Globus pallidus (tissue), 1 donor: ENCODE measurements at regions not wholly inside any gene's neighbourhood (a gene's known extent, or its start where the extent isn't known, plus 50 kb on each side); places are given as distances from the start of the nearest gene placed in this dataset.

ENCODE experiments used
- DNase-seq: peaks from one replicate; pipeline ENCODE4 v3.0.0-alpha.2; 2015; ENCODE audit warnings: low spot score

DNA sequence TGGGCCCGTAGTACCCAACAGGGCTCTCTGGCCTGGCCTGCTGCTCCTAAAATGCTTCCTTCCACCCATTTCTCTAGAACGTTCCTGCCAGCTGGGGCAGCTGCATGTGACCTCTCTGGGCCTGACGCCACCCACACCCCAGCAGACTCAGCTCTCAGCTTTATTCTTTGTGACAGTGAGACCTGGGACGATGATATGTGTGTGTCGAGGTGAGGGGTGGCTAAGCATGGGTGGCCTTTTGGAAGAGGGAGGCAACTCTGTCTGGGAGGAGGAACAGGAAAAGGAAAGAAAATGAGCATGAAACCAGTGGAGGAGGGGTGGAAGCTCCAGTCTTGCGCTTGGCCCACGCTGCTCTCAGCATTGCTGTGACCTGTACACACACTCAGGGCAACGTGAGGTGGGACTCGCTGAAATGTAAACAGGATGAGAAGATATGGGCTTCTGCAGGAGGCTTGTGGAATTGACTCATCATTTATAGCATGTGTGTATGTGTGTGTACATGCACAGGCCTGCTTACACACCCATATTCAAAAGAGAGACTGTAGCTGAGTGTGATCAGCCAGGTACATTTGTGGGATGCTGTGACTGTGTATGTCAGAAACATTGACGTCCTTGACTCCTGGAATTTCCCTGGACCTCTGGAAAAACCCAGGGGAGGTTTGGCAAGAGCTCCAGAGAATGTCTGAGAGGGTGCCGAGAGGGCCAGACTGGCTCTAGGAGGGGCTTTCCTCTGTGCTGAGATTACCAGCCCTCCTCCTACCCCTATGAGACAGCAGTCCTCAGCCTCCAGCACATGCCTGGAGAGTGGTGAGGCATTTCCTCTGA, 137.9 kb downstream of the PJA1 start:
- no peak for DNase-seq

DNA sequence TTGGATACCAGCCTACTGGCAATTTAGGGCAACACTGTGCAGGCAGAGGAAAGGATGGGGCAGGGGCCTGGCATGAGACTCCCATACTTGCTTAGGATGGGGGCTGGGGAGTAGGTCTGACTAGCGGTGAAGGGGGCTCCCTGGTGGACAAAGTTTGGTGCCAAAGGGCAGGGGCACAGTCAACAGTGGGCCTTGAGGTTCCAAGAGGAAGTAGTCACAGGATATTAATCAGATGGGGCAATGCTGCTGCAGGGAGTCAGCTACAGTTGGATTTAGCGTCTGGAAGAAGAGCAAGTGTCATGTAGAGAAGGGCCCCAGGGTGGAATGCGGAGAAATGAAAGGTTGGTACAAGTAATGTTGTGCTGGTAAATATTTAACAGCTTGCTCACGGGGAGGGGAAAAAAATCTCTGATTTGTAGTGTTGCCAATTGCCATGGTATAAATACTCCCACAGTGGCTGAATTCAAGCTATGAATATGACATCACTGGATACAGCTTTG, 139.4 kb downstream of the PJA1 start:
- DNase-seq: no peak

DNA sequence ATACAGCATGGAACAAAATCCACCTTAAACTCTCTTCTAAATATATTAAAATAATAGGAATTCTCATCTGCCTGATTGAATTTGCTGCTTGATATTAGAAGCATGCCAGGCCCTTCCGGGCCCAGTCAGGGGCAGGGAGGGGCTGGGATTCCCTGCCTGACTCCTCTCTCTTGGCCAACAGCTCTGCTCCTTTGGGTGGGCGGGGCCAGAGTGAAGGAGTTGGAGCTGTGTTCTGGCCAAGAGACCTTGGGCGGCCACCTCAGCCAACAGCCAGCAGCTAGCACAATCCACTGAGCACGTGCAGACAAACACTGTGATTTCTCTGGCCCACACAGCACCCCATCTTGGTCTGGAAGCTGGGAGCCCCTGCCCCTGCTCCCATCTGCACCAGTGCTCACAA, 140.3 kb downstream of the PJA1 start:
- DNase-seq: no peak

DNA sequence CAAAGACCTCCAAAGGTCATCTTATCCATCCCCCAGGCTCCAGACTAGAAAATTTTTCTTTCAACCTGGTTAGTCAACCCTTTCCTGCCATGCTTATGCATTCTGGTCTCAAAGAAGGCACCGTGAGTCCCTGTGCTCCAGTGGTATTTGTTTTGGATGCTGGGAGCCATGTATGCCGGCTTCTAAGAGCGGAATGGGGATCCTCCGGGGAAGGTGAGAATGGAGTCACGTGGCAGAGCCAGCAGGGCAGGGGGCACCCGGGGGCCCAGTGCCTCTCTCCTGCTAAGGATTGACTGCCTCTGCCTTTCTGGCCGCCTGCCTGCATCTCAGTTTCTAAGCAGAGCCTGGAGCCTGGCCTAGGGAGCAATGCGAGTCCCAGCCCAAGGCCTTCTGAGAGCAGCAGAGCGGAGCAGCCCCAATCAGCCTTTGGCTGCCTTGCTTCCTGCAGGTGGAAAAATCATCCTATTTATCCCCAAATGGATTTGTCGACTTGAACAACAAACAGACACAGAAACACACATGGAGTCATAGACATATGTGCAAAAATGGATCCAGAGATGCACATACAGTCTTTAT, 141.0 kb downstream of the PJA1 start:
- DNase-seq: no peak

DNA sequence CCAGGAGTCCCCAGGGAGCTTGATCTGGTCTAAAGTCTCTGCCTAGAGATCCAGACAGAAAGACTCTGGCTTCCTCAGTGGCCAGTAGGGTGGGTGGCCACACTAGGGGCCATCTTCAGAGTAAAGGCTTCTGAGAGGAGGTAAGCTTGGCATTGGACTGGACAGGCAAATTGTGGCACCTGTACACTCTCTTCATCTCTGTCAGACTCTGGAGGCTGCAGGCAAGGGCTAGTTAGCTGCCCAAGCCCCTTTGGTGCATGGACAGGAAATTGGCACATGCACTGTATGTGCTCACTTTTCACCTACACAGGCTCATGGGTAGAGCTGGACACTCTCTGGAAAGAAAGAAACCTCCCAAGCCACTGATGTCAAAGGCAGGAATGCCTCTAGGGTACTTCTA, 142.8 kb downstream of the PJA1 start:
- DNase-seq: no peak

DNA sequence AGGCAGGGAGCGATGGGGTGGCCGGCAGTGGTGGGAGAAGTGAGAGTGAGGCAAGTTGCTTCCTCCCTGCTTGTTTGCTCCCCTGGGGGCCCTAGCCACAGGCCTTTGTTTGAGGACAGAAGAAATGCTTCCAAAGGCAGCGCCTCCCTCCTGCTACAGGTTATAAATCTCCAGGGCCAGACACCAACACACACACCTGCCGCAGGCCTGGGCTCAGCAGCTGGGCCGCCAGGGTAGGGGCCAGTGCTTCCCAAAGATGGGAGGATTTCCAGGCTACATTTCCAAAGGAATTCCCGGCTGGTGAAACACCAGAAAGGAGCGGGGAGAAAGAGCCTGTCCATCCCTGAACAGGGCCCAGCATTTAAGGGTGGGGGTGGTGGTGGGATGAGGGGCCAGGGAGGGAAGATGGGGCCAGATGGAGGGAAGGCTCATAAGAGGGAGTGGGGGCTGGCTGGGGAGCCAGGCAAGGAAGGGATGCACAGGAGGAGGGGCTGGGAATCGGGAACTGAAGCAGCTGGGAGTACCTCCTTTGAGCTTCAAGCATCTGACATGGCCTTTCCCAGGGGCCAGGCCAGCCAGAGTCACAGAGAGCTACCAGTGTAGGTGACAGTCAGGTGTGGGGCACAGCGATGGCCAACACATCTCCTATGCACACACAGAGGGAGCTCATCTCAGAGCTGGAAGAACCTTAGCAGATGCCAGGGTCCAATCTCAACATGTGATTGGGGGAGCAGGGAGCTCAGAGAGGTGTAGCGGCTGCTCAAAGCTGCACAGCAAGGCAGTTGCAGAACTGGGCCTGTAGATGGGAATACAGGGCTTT, 143.9 kb downstream of the PJA1 start:
- no peak for DNase-seq

DNA sequence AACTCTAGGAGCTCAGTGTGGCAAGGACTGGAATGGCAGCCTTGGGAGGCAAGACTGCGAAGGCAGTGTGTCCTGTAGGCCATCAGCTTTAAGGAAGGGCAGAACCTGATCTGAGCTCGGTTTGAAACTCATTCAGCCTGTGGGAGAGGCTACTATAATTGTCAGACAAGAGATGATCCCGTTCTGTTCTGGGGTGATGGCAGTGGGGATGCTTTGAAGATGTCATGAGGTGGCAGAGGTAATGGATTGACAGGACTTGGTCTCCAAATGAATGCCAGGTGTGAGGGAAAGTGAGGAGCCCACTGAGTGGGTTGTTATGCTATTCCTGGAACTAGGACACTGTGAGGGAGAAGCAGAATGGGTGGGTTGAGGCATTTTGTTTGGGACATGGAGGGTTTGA, 144.9 kb downstream of the PJA1 start:
- DNase-seq: no peak

DNA sequence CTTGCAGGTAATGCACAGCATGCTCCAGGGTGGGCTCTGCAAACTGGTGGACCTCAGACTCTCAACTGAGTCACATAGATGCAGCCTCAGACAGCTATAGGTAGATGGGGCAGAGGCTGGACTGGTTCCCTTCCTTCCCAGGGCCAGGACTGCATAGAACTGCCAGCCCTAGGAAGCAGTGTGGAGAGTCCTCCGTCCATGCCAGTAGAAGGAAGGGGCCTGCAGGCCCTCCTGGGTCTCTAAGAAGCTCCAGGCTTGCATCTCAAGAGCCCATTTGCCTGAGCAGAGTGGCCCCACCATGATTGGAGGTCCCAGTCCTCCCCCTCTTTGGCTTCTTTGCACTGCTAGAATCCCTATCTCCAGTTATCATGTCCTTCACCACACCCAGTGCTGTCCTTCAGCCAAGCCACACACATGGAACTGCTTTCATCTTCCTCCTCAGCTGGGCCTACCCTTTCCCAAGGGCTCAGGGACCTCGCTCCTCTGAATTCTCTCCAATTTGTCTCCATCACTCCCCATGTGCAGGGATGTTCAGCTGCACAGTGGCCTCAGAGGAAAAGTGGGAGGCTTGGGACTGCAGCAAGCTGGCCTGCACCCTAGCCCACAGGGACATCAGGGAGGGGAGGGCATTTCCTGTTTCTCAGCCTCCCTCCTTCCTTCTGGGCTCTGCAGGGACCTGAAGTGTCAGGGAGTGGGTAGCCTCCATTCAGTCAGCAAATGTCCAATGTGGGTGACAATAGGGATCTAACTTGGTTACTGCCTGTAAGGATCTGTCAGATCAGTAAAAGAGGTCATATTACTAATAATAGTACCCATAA, 146.0 kb downstream of the PJA1 start:
- DNase-seq: no peak

DNA sequence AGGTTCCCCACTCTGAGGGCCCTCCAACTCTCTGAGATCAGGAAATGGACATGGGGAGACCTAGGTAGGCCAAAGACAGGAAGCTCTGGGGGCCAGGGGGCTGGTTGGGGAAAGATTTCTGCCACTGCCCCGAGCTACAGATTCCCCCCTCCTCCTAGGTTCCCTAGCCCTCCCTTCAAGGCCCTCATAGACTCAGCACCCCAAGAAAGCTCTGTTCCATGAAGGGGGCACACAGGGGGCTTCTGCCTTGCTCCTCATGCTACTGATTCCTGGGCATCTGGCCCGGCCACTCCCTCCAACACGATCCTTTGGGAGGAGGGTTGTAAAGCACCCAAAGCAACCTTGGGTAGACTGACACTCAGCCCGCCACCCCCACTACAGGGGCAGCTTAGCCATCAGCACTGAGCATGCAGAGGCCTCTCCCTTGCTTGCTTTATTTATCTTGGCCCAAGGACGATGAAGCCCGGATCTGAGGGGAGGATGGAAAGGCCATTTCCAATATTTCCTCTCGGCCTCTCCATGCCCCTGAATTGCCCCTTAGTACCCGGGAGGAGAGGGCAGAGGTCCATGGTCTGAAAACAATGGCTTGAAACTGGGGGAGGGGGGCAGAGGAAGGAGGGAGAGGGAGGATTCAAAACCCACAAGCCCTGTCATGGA, 146.7 kb downstream of the PJA1 start:
- DNase-seq: no peak

DNA sequence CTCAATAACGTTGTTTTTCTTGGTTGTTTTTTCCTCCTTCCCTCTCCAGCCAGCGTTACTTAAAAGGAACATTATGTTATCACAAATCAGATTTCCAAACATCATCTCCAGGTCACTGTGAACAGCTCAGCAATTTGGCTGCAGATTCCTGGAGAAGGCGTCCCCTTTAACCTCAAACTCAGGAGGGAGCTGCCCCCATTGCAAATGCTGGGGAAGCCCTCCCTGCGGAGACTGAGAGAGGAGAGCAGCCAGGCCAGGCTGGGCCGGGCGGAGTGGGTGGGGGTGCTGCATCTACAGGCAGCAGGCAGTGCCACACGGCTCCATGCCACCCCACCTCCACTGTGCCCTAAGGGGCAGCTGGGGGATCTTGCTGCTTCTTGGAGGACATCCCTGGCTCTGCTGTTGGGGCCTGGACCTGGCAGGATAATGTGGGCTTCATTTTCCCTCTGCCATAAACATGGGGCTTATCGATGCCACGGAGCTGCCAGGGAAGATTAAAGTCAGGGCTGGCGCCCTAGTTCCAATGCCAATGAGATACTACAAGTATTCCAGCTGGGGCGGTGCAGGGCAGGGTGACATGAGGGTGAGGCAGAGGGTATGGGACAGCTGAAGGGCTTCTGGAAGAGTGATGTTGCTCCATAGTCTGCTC, 148.8 kb downstream of the PJA1 start:
- DNase-seq: no peak

DNA sequence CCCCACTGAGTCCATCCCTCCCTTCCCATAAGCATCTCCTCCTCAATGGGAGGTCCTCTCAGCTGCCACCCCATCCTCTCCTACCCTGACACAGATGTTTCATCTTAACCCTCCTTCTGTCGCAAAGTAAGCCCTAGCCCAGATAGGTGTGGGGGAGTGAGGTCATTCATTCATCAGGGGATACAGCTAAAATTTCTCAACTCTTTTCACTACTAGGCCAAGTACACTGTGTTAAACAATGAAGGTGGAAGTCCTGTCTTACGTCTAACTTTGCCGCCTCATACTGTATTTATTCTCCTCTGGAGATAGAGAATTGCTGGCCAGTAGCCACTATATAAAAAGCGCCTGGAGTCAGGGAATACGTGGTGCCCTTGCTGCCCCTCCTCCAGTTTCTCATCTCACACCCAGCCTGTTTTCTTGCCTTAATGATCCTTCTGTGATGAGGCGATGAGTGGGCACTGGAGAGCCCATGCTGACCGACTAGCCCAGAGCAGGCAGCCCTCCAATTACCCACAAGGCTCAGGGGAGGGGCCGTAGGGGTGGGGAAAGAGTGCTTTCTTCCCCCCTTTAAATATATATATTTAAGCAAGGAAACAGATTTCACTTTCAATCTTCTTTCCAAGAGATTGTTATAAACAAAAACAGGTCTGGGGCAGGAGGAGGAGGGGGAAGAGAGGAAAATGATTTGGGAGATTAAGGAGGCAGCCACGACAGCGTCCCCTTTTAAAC, 149.5 kb downstream of the PJA1 start:
- no peak for DNase-seq

DNA sequence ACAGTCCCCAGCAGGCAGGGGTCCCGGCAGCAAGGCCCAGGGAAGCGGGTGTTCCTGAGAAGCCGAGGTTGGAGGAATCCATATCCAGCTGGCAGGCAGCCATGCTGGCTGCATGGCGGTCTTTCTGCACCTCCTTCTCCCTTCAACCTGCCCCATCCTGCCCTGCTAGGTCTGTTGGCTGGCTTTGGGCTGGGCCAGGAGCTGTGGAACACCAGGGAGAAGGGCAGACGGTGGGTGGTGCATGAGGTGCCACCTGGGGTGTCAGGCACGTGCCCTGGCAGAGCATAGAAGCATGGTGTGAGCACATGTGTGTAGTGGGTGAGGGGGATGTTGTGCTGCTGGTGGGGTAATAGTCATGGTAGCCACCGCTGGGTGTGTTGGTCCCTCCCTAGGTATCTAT, 150.1 kb downstream of the PJA1 start:
- DNase-seq: no peak

DNA sequence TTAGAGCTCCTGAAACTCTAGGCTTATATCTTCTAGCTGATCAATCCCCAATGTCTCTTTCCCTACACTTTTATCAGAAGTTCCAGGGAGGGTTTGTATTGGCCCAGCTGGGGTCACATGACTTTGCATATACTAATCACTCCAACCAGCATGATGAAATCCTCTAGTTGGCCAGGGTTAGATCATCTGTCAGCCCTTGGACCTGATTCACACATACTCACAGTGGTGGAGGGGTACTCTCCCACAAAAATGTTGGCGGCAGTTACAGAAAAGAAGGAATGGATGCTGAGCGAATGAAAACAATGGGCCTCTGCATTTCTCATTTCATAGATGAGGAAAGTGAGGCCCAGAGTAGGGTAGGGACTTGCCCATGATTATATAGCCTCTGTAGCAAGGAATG, 151.1 kb downstream of the PJA1 start:
- DNase-seq: no peak

DNA sequence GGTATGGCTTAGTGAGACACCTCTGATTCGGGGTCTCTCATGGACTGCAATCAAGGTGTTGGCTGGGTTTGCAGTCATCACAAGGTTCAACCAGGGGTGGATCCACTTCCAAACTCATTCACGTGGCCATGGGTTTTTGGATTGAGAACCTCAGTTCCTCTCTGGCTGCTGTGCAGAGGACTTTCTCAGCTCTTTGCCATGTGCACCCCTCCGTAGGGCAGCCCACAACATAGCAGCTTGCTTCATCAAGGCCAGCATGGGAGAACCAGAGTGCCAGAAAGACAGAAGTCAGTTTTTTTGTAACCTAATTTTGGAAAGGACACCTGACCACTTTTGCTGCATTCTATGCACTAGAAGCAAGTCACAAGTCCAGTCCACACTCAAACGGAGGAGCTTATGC, 154.9 kb downstream of the PJA1 start:
- no peak for DNase-seq

DNA sequence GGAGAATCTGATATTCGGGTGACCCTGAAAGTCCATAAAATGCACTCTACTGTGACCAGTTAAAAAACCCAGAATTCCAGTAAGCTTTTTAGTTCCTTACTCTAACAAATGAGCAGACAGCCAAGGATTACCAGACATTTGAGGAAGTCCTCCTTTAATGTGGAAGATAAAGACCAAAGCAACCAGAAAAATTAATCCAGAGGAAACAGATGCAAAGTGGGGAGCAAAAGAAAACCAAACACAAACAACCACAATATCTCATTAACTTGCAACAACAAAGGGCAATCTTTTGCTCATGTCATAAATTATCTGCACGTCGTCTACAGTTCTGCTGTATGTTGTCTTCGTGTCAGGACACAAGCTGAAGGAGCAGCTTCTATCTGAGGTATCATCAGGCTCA, 164.4 kb downstream of the PJA1 start:
- DNase-seq: no peak

DNA sequence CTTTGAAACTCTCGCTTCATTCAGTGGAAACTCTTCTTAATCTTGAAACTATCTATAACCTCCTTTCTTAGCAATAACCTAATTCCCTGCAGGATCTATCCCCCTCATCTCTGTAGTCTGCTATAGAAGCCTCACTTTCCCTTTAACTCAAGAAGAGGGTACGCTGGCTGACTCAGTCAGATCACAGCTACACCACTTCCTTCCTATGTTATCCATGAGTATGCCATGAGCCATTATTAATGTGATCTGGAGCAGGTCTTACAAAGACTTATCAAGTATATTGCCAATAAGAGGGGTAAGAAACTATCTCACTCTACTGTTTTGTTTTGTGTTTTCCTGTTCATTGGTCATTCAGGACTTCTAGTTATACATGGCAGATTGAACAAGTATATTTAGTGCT, 165.3 kb downstream of the PJA1 start:
- DNase-seq: no peak

DNA sequence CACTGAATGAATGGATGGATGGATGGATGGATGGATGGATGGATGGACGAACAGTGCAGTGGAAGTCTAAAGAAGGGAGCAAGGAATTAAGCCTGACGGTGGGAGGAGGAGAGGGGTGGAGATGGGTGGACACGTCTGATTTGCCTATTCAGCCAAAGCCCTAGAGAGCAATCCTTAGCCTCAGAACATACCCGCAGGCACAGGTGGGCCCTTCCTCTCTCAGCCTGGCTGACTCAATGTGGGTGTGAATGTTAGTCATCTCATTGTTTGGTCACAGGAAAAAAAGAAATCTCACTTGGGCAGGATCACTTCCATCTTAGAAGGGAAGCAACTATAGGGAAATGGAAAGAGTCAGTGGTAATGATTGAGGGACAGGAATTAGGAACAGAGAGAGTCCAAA, 165.9 kb downstream of the PJA1 start:
- DNase-seq: no peak

DNA sequence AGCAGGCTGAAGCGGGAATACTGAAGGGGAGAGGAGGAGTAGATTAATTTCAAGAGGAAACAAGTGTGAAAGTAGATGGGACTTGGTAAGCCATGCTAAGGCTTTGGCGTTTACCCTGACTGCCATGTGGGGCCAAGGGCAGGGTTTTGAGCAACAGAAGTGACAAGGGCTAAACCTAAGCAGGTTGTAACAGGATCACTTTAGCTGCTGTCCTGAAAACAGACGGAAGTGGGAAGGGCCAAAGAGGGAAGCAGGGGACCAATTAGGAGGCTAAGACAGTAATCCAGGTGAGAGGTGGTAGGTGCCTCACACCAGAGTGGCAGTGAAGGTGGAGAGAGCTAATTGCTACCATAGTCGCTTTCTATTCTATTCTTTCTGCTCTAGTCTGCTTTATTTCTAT, 166.5 kb downstream of the PJA1 start:
- no peak for DNase-seq

DNA sequence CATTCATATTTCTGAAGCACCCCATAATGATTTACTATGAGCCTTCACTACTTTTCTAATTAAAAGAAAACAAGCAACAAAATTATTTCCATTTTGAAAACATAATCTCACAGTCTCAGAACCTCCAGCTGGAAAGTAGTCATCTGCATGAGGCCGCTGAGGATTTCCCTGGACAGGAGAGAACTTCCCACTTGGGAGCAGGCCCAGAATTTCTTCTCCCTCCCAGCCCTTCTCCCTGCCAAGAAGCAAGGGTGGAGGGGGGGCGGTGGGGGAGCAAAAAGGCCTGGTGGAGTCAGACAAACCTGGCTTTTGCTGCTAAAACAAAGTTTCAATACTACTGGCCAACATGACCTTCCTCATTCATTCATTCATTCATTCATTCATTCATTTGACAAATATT, 167.3 kb downstream of the PJA1 start:
- no peak for DNase-seq

DNA sequence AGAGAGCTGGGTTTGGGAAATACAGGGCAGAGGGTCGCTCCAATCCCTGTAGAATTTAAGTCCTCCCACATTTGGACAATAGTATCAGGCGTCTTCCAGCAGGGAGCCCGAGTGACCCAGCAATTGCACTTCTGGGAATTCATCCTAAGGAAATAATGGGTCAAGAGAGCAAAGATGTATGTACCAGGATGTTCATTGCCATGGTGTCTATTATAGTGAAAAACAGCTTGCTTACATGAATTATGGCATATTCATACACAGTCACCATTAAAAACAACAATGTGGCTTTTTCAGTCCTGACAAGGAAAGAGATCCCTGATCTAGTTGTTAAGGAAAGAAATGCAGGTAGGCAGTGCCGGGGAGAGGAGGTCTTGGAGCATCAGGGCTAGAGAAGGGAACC, 167.7 kb downstream of the PJA1 start:
- no peak for DNase-seq
